T-helper 9 cell (primary cell): ENCODE measurements at regions not wholly inside any gene's neighbourhood (a gene's known extent, or its start where the extent isn't known, plus 50 kb on each side); places are given as distances from the start of the nearest gene placed in this dataset.
A peak's percentile ranks its signal among the peaks of the same experiment; 100 is the strongest.

Experiments
- DNase-seq: peaks from one replicate; pipeline ENCODE4 v3.0.0-alpha.2; 2020

GRCh38 chr6:1554141-1554475, 55.6 kb upstream of the FOXC1 start:
- DNase-seq = no peak

- peak; percentile 63 for DNase-seq
Observed at GRCh38 chr6:1554476-1555310, 55.0 kb upstream of the FOXC1 start.

GRCh38 chr6:1558388-1558787, 51.3 kb upstream of the FOXC1 start:
- no peak for DNase-seq
